Stomach (tissue), 4 donors: ENCODE measurements at regions not wholly inside any gene's neighbourhood (a gene's known extent, or its start where the extent isn't known, plus 50 kb on each side); places are given as distances from the start of the nearest gene placed in this dataset.

Experiments
- POLR2AphosphoS5 ChIP-seq, 3 donors: sonication (generic); formaldehyde crosslinking; IDR thresholded peaks; one replicate each; pipeline ENCODE4 v1.6.1; 2016; ENCODE audit warnings: antibody characterized with exemption in 3 of 3
- TF ChIP-seq, protein P1 (sequence below), 7 experiments: fragments of 450-650 bp in 4 of 7; fragments of 200-600 bp in 3 of 7; sonication (generic) in 3 of 7; IDR thresholded peaks; one replicate each; pipeline ENCODE4 v1.5.1; 2016 to 2019; ENCODE audit warnings: antibody characterized with exemption in 7 of 7, control low read depth in 2 of 7, mild to moderate bottlenecking in 1 of 7

DNA sequence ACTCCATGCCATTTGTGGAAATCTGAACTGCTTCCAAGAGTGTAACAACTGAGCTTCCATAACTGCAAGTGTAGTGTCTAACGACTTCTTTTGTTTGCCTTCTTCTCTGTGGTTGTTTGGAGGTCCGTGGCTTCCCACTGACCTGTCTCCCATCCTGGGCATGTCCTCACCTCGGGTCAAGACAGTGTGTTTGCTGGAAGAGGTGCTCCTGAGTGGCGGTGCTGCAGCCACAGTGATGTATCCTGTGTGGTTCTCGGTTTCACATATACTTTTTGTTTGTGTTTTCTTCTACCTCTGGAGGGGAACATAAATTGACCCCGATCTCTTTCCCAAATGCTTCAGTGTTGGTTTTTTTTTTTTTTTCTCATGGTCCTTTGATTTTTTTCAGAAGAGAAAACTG lies 84.7 kb upstream of the NPVF start:
- TF ChIP-seq, protein P1, sequence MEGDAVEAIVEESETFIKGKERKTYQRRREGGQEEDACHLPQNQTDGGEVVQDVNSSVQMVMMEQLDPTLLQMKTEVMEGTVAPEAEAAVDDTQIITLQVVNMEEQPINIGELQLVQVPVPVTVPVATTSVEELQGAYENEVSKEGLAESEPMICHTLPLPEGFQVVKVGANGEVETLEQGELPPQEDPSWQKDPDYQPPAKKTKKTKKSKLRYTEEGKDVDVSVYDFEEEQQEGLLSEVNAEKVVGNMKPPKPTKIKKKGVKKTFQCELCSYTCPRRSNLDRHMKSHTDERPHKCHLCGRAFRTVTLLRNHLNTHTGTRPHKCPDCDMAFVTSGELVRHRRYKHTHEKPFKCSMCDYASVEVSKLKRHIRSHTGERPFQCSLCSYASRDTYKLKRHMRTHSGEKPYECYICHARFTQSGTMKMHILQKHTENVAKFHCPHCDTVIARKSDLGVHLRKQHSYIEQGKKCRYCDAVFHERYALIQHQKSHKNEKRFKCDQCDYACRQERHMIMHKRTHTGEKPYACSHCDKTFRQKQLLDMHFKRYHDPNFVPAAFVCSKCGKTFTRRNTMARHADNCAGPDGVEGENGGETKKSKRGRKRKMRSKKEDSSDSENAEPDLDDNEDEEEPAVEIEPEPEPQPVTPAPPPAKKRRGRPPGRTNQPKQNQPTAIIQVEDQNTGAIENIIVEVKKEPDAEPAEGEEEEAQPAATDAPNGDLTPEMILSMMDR (IDR thresholded peaks at IDR 0.05) = no peak
- no peak for TF ChIP-seq POLR2AphosphoS5 (IDR thresholded peaks at IDR 0.05)
